ENCODE measurements at regions not wholly inside any gene's neighbourhood (a gene's known extent, or its start where the extent isn't known, plus 50 kb on each side); places are given as distances from the start of the nearest gene placed in this dataset.
A peak's percentile ranks its signal among the peaks of the same experiment; 100 is the strongest.

DNA sequence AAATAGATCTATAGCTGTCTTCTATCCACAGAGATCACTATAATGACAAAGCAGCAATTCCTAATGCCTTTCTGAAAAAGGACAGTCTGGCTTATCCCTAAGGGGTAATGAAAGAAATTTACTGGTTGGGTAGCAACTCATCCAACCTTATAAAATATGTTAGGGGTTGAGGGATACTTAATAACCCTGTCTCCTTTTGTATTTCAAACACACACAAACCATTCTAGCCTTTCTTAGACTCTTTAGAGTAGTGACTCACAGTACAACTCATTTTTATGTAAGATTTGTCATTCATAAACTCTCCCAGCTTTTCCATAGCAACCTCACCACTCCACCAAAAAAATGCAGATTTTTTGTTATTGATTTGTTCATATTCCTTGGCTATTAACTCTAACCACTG, 167.9 kb downstream of the FSCB start:
- ATAC-seq, result no peak
- no peak for DNase-seq
- intact Hi-C loops (cut with DNase I), result no loop called here

DNA sequence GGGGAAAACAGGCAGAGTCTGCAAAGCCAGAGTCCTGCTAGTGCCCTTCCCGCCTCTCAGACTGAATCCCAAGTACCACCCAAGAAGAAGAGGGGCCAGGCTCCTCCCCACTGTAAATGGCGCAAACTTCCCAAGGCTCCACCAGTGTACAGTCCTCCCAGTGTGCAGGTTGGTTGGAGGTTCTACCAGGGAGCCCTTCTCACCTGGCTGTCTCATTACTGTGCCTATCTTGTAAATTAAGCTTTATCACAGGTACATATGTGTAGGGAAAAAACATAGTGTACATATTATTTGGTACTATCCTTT, 189.7 kb downstream of the FSCB start:
- intact Hi-C loops (cut with DNase I), result no loop called here
- no peak for DNase-seq
- no peak for ATAC-seq

- ATAC-seq, result peak in 1 of 2 donors; percentile 91
- no peak for DNase-seq
- intact Hi-C loops (cut with DNase I), result no loop called here
Measured at GRCh38 chr14:44316647-44317440, 190.2 kb downstream of the FSCB start.

DNA sequence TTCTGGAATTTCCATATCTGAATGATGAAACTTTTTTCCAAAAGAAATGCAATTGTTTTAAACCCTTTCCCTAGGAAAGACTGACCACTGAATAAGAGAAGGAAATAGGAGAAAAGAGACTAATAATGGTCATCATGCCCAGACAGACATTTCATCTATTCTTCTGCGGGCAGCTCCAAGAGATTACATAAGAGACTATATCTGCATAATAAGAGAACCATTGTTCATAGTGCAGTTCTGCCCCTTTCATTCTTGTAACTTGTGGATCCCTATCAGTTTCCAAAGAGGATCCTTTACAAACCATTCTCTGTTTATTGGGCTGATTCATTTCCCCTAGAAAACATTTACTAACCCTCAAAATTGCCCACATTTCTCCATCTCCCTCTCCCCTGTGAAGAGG, 197.8 kb downstream of the FSCB start:
- ATAC-seq, result no peak
- intact Hi-C loops (cut with DNase I), result no loop called here
- no peak for DNase-seq

DNA sequence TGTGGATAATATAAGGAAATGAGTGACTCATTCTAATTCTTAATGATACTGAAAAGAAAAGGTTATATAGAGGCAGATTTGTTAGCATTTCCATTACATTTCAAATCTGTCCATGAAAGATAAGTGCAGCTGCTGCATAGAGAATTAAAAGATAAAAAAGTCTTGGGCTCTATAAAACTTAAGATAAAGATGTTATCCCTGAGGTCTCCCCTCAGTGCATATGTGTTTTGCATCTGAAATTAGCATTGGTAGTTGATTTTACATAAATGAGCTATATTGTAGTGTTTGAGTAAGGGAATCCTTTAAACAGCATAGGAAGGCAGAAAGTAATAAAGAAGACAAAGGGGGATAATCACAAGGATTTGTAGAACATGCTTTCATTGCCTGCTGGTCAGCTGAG, 206.2 kb downstream of the FSCB start:
- intact Hi-C loops (cut with DNase I), result no loop called here
- no peak for ATAC-seq
- no peak for DNase-seq

DNA sequence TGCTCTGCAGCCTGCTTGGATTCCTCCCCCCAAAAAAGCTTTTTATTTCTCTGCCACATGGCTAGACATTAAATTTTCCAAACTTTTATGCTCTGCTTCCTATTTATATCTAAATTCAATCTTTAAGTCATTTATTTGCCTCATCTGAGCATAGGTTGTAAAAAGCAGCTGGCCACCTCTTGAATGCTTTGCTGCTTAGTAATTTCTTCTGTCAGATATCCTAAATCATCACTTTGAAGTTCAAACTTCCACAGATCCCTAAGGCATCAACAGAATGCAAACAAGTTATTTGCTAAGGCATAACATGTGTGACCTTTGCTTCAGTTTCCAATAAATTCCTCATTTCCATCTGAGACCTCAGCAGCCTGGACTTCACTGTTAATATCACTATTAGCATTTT, 209.6 kb downstream of the FSCB start:
- no peak for ATAC-seq
- no peak for DNase-seq
- intact Hi-C loops (cut with DNase I), result no loop called here

GRCh38 chr14:44291366-44291915, 215.6 kb downstream of the FSCB start:
- no peak for ATAC-seq
- intact Hi-C loops (cut with DNase I), result no loop called here
- no peak for DNase-seq

DNA sequence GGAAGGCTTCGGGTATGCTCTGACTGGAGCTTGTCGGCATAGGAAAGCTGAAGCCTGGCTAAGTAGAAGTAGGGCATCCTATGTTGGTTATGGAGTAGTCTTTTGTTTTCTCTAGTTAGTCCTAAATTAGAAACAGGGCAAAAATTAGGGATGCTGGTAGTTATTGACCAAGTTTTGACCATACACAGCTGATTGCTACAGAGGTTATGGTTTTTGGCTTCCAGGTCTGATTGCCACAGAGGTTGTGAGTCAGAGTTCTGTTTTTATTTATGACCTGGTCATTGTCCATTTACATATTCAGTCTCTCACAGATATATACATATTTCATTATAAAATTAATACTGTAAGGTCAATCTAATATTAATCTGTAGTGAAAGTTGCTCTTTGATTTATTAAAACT, 219.2 kb downstream of the FSCB start:
- DNase-seq, result no peak
- intact Hi-C loops (cut with DNase I), result no loop called here
- no peak for ATAC-seq

DNA sequence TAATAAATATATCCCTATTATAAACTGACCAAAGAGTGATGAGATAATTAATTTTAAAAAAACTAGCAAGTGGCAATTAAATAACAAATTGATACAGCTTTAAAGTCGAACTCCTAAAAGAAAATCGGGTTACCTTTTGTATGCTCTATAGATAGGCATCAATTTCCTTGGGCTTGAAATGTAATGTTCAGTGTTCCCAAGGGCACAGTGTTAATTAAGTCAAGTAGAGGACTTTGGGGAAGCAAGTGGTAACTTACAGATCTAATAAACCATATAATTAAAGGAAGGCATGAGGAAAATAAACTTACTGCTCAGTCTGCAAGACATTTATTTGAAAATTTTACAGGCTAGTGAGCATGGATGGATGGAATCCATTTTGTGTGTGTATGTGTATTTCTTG, 220.9 kb downstream of the FSCB start:
- DNase-seq (no peak), ATAC-seq (no peak)
- intact Hi-C loops (cut with DNase I), result no loop called here

DNA sequence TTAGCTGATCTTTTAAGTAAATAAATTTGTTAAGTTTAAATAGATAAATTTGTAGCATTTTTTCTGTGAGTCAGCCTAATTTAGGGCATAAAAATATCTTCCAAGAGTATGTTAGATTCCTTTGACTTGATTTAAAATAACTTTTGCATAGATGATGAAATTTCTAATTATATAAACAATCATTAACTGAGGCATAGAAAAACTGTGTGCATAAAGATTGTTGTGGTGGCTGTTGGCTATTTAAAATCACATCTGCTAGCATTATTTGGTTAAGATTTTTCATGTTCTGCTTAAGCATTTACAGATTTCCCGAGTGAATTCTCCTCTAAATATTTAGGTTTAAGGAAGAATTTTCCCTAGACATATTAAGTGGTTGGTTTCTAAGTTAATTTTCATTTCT, 223.2 kb downstream of the FSCB start:
- no peak for ATAC-seq
- intact Hi-C loops (cut with DNase I), result no loop called here
- DNase-seq, result no peak

- intact Hi-C loops (cut with DNase I), result no loop called here
- ATAC-seq (no peak), DNase-seq (no peak)
Measured at GRCh38 chr14:44279357-44279756, 227.7 kb downstream of the FSCB start.

DNA sequence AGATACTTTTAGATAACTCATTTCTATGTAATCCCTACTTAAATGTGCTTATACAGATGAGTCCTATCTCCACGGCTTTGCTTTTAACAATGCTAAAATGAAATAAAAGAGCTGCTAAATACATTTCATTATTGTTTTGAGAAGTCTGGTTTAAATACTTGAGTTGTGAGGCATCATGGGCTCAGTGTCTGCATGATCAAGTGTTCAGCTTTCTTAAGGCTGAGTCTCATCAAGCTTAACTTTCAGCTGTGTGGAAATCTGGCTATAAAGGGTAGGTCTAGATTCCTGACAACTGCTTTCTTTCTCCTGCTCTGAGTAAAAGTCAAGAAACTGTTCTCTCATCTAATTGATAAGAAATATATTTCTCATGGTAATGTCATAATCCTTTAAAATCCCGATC, 235.4 kb downstream of the FSCB start:
- peak in 1 of 2 donors; percentile 26 for ATAC-seq

DNA sequence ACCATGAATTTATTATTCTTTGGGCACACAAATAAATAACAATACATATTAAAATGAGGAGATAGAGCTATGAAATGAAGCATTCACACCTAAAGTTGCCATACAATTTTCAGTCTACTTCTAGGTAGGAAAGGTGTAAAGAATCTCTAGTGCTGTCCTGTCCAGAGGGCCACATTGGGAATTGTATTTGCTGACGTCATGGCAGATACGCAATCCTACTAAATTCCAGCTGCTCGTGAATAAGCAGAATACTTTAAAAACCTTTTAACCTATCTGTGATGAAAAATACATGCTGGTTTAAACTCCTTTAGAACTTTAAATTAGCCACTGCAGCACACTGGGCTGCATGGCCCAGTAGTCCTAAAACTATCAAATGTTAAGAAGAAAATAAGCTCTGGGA, 236.1 kb downstream of the FSCB start:
- intact Hi-C loops (cut with DNase I), result no loop called here
- no peak for ATAC-seq
- no peak for DNase-seq

More for the DNA sequence above, 235.4 kb downstream of the FSCB start:
- no peak for DNase-seq
- intact Hi-C loops (cut with DNase I), result no loop called here

DNA sequence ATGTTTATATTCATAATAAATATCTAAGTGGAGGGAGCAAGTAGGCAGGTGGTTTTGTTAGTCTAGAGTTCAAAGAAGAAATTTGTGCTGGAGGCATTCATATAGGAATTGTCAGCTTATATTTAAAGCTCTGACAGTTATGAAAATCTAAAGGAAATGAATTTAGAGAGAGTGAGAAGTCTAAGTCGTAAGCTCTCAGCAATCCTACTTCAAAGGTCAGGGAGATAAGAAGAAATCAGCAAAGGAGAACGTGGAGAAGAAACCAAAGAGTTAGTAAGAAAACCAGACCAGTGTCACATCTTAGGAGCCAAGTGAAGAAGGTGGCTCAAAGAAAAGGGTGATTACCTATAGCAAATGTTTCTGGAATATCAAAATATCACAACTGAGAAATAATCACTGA, 241.8 kb downstream of the FSCB start:
- ATAC-seq (no peak), DNase-seq (no peak)
- intact Hi-C loops (cut with DNase I), result no loop called here

DNA sequence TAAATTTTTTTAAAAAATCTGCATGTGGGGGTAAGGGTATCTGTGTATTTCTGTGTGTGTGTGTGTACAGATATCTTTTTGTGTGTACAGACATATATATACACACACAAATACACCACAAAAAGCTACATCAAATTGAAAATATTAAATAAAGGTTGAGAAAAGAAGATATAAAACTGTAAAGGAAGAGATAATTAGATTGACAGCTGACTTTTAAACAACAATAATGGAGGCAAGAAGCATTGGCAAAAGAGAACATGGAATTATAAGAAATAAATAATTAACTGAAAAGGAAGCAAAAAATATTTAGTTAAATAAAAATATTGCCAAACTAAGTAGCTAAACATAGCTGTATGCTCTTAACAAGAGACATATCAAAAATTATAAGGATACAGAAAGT, 291.4 kb downstream of the FSCB start:
- DNase-seq, result no peak
- intact Hi-C loops (cut with DNase I), result no loop called here
- no peak for ATAC-seq

GRCh38 chr14:44211718-44212117, 295.4 kb downstream of the FSCB start:
- intact Hi-C loops (cut with DNase I), result no loop called here
- DNase-seq (no peak), ATAC-seq (no peak)

- ATAC-seq (no peak), DNase-seq (no peak)
- intact Hi-C loops (cut with DNase I), result no loop called here
Measured at GRCh38 chr14:44204061-44204835, 302.8 kb downstream of the FSCB start.

DNA sequence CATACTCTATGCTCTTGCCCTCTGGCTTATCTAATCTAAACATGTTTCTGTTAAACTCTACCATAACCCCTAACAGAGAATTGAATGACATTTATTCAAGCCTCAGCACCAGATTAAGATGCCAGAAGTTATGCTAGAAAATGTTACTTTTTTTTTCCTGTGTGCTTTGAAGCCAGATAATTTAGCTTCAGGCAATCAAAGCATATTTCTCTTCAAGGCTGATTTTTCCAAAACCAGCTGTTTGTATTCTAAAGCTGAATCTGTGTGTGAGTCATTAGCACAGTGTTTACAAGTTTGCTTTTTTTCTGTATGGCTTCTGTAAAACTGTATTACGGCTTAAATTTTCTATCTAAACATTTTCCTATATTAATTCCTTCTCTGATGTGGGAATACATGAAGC, 326.1 kb downstream of the FSCB start:
- DNase-seq, result no peak
- no peak for ATAC-seq
- intact Hi-C loops (cut with DNase I), result no loop called here

DNA sequence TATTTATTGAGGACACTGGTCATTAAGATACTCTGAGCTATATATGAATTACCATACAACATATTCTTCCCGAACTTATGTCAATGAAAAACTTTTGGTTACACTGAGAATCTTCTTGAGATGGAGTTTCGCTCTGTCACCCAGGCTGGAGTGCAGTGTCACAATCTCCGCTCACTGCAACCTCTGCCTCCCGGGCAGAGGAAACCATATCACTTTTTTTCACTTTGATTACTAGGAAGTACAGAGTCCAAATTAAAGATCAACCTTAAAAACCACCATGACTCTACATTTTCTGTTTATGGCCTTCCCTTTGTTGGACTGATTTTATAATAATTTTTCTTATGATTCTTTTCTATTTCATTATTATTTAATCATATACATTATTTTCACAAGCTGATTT, 336.5 kb downstream of the FSCB start:
- intact Hi-C loops (cut with DNase I), result no loop called here
- ATAC-seq, result no peak
- DNase-seq, result no peak

DNA sequence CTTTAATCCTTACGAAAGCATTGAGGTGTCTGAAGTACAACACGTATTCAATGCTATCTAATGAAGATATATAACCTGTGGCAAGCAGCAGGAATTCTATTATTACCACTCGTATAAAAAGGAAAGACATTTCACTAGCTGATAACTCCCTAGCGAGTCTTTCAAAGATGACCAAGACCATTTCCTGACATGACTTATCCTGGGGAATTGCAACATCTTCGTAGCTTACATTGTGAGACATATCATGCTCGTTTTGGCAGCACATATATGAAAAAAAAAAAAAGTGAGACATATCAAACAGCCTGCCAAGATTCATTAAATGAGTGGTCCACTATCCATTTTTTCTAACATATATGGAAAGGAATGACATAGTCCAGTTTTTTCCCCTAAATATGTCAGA, 337.0 kb downstream of the FSCB start:
- intact Hi-C loops (cut with DNase I), result no loop called here
- DNase-seq, result no peak
- no peak for ATAC-seq

DNA sequence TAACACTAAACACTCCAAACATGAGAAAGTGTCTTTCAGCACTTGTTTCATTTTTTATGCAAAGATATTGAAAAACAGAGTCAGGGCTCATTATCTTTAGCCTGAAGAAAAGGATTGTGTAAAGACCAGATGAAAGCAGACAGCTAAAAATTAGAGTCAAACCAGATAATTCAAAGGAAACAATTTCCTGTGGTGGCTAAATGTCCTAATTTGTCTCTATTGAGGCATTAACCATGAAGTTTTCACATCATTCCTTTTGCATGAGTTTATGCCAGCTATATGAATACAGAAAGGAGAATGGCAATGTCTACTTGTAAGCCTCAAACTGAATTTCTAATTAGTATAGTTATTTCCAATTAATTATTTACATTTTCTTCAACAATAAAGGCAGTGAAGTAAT, 338.5 kb downstream of the FSCB start:
- intact Hi-C loops (cut with DNase I), result no loop called here
- no peak for DNase-seq
- no peak for ATAC-seq

All from left cardiac atrium (tissue), 4 donors.